DND-41 (cell line): ENCODE measurements at regions not wholly inside any gene's neighbourhood (a gene's known extent, or its start where the extent isn't known, plus 50 kb on each side); places are given as distances from the start of the nearest gene placed in this dataset.

Source experiments
- ATAC-seq: fragments of 200-7000 bp; cut with Tn5 transposase; 3 replicates; pipeline ENCODE4 v1.9.1; 2021; ENCODE audit warnings: low read depth; ENCODE audit not compliant: insufficient read depth
- DNase-seq: peaks from one replicate; pipeline ENCODE4 v3.0.0-alpha.2; 2020
- H2AFZ ChIP-seq: 2 replicates; pipeline ENCODE4 v1.6.0; 2012; ENCODE audit warnings: low read depth, low read length
- H3K27ac ChIP-seq: 2 replicates; pipeline ENCODE4 v1.5.1; 2012; ENCODE audit warnings: low read length, inconsistent platforms
- H3K27me3 ChIP-seq: fragments of 200-600 bp; sonication (generic); 2 replicates; pipeline ENCODE4 v1.6.0; 2012; ENCODE audit warnings: low read length, mild to moderate bottlenecking, inconsistent platforms; ENCODE audit not compliant: insufficient read depth, poor library complexity
- H3K36me3 ChIP-seq: 2 replicates; pipeline ENCODE4 v1.5.1; 2012; ENCODE audit warnings: low read length, inconsistent platforms; ENCODE audit not compliant: insufficient read depth
- H3K4me1 ChIP-seq: 2 replicates; pipeline ENCODE4 v1.5.1; 2012; ENCODE audit warnings: mild to moderate bottlenecking, low read length; ENCODE audit not compliant: insufficient read depth
- H3K4me2 ChIP-seq: 2 replicates; pipeline ENCODE4 v1.6.0; 2012; ENCODE audit warnings: mild to moderate bottlenecking, moderate library complexity, low read length, inconsistent platforms; ENCODE audit not compliant: insufficient read depth
- H3K4me3 ChIP-seq, 2 experiments: fragments of 200-600 bp in 1 of 2; shearing (Covaris generic) in 1 of 2; 2 replicates each; pipeline ENCODE4 v1.5.1; 2012 to 2016; ENCODE audit warnings: inconsistent platforms in 2 of 2, low read length in 2 of 2, mild to moderate bottlenecking in 2 of 2, low read depth in 1 of 2, moderate library complexity in 1 of 2
- H3K79me2 ChIP-seq: 2 replicates; pipeline ENCODE4 v1.6.0; 2012; ENCODE audit warnings: low read length, inconsistent platforms; ENCODE audit not compliant: insufficient read depth
- H3K9ac ChIP-seq: 2 replicates; pipeline ENCODE4 v1.6.0; 2012; ENCODE audit warnings: low read depth, mild to moderate bottlenecking, inconsistent platforms, low read length, moderate library complexity
- H3K9me3 ChIP-seq: 2 replicates; pipeline ENCODE4 v1.5.1; 2012; ENCODE audit warnings: low read length, moderate library complexity, mild to moderate bottlenecking, inconsistent platforms; ENCODE audit not compliant: insufficient read depth, severe bottlenecking
- H4K20me1 ChIP-seq: 2 replicates; pipeline ENCODE4 v1.6.0; 2012; ENCODE audit warnings: low read length; ENCODE audit not compliant: insufficient read depth
- CTCF ChIP-seq: IDR thresholded peaks from 2 replicates; pipeline ENCODE4 v1.5.1; 2012; ENCODE audit warnings: borderline replicate concordance, low read length, moderate library complexity, mild to moderate bottlenecking; ENCODE audit not compliant: poor library complexity, severe bottlenecking; ENCODE audit errors: extremely low read depth
- EZH2 ChIP-seq: IDR thresholded peaks from 3 replicates; pipeline ENCODE4 v1.6.1; 2012; ENCODE audit warnings: borderline replicate concordance, low read depth, mild to moderate bottlenecking, moderate library complexity, low read length, inconsistent platforms; ENCODE audit not compliant: severe bottlenecking

- Histone ChIP-seq H3K9me3 (no peaks in the 10 kb centered on the region), H3K27ac (no peak overlapping the region), H3K9ac (no peak overlapping the region), H3K36me3 (no peaks in the 10 kb centered on the region), H3K4me3 (no peak overlapping the region), H3K27me3 (no peaks in the 10 kb centered on the region), H4K20me1 (no peaks in the 10 kb centered on the region), H2AFZ (no peak overlapping the region), H3K79me2 (no peaks in the 10 kb centered on the region), H3K4me2 (no peak overlapping the region), H3K4me1 (no peaks in the 10 kb centered on the region)
- DNase-seq, result no peak
- no peak for ATAC-seq
- TF ChIP-seq CTCF, result no peak
- TF ChIP-seq EZH2, result no peak
Measured at GRCh38 chr5:89695371-89695770, 714.2 kb downstream of the CETN3 start.

- Histone ChIP-seq H4K20me1 (no peaks in the 10 kb centered on the region), H3K4me3 (no peak overlapping the region), H2AFZ (no peak overlapping the region), H3K79me2 (no peaks in the 10 kb centered on the region), H3K27ac (no peak overlapping the region), H3K9ac (no peak overlapping the region), H3K27me3 (no peaks in the 10 kb centered on the region), H3K4me2 (no peak overlapping the region), H3K36me3 (no peaks in the 10 kb centered on the region), H3K9me3 (no peaks in the 10 kb centered on the region), H3K4me1 (no peaks in the 10 kb centered on the region)
- TF ChIP-seq EZH2 (no peak), CTCF (no peak)
- no peak for ATAC-seq
- DNase-seq, result no peak
Measured at GRCh38 chr5:89694026-89694550, 715.5 kb downstream of the CETN3 start.

- H3K27ac ChIP-seq, result no peak overlapping the region
Measured at GRCh38 chr5:89690331-89690730, 719.2 kb downstream of the CETN3 start.

More at GRCh38 chr5:89690331-89690730, 719.2 kb downstream of the CETN3 start:
- H3K27me3 ChIP-seq, result no peaks in the 10 kb centered on the region
- H2AFZ ChIP-seq, result no peak overlapping the region
- no peak overlapping the region for H3K9ac ChIP-seq
- DNase-seq (no peak), ATAC-seq (no peak)
- H4K20me1 ChIP-seq, result no peaks in the 10 kb centered on the region
- no peaks in the 10 kb centered on the region for H3K36me3 ChIP-seq
- TF ChIP-seq EZH2 (no peak), CTCF (no peak)
- no peak overlapping the region for H3K4me2 ChIP-seq
- H3K4me3 ChIP-seq, result no peak overlapping the region
- H3K79me2 ChIP-seq, result no peaks in the 10 kb centered on the region
- no peaks in the 10 kb centered on the region for H3K4me1 ChIP-seq
- H3K9me3 ChIP-seq, result no peaks in the 10 kb centered on the region
